HEK293 (cell line): ENCODE measurements at regions not wholly inside any gene's neighbourhood (a gene's known extent, or its start where the extent isn't known, plus 50 kb on each side); places are given as distances from the start of the nearest gene placed in this dataset.

ENCODE experiments used
- CTCF ChIP-seq: fragments of 450-650 bp; formaldehyde crosslinking; IDR thresholded peaks from 2 replicates; pipeline ENCODE4 v1.5.1; 2016; ENCODE audit warnings: missing biosample characterization, missing genetic modification characterization
- KLF16 ChIP-seq: fragments of 450-650 bp; formaldehyde crosslinking; IDR thresholded peaks from 2 replicates; pipeline ENCODE4 v1.5.1; 2017; ENCODE audit warnings: missing biosample characterization, missing genetic modification characterization
- YY1 ChIP-seq: fragments of 450-650 bp; formaldehyde crosslinking; IDR thresholded peaks from 2 replicates; pipeline ENCODE4 v1.5.1; 2018; ENCODE audit warnings: missing biosample characterization, missing genetic modification characterization
- ZBTB21 ChIP-seq: fragments of 450-650 bp; formaldehyde crosslinking; IDR thresholded peaks from 2 replicates; pipeline ENCODE4 v1.5.1; 2017; ENCODE audit warnings: missing biosample characterization, missing genetic modification characterization
- ZBTB7A ChIP-seq: fragments of 450-650 bp; formaldehyde crosslinking; IDR thresholded peaks from 2 replicates; pipeline ENCODE4 v1.5.1; 2016; ENCODE audit warnings: low read depth, missing biosample characterization, missing genetic modification characterization
- ZNF138 ChIP-seq: fragments of 450-650 bp; formaldehyde crosslinking; IDR thresholded peaks from 2 replicates; pipeline ENCODE4 v1.5.1; 2016; ENCODE audit warnings: missing biosample characterization, missing genetic modification characterization, borderline replicate concordance
- ZNF23 ChIP-seq: fragments of 450-650 bp; formaldehyde crosslinking; IDR thresholded peaks from 2 replicates; pipeline ENCODE4 v1.5.1; 2016; ENCODE audit warnings: missing biosample characterization, missing genetic modification characterization, borderline replicate concordance
- TF ChIP-seq, protein P1 (sequence below): fragments of 450-650 bp; formaldehyde crosslinking; IDR thresholded peaks from 2 replicates; pipeline ENCODE4 v1.5.1; 2016; ENCODE audit warnings: missing biosample characterization, missing genetic modification characterization, borderline replicate concordance
- TF ChIP-seq, protein P2 (sequence below): IDR thresholded peaks from 2 replicates; pipeline ENCODE4 v1.6.1; 2011; ENCODE audit warnings: mild to moderate bottlenecking, low read depth, low read length, borderline replicate concordance
- TF ChIP-seq, protein P3 (sequence below): fragments of 450-650 bp; formaldehyde crosslinking; IDR thresholded peaks from 2 replicates; pipeline ENCODE4 v1.5.1; 2016; ENCODE audit warnings: missing biosample characterization, missing genetic modification characterization

DNA sequence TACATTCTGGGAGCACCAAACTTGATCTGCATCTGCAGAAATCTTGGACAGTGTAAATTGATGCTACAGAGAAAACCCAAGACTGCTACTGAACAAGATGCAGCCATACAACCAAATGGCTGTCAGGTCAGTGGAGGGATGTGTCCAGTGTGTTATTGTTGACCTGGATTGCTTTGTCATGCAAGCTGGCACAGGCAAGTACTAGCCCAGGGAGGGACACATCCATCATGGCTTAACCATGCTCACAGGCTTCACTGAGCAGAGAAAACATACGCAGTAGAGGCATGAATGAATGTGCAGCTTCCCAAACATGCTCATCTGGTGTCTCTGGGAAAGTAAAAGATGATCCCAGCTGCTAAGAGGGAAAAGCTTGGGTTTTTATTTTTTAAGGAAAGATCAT is 93.6 kb downstream of the MTNR1B start:
- TF ChIP-seq CTCF (tag by site-specific recombination), result no peak
- TF ChIP-seq ZNF23 (tag by site-specific recombination), result no peak
- no peak for TF ChIP-seq KLF16 (tag by site-specific recombination)
- no peak for TF ChIP-seq ZBTB21
- TF ChIP-seq, protein P1, sequence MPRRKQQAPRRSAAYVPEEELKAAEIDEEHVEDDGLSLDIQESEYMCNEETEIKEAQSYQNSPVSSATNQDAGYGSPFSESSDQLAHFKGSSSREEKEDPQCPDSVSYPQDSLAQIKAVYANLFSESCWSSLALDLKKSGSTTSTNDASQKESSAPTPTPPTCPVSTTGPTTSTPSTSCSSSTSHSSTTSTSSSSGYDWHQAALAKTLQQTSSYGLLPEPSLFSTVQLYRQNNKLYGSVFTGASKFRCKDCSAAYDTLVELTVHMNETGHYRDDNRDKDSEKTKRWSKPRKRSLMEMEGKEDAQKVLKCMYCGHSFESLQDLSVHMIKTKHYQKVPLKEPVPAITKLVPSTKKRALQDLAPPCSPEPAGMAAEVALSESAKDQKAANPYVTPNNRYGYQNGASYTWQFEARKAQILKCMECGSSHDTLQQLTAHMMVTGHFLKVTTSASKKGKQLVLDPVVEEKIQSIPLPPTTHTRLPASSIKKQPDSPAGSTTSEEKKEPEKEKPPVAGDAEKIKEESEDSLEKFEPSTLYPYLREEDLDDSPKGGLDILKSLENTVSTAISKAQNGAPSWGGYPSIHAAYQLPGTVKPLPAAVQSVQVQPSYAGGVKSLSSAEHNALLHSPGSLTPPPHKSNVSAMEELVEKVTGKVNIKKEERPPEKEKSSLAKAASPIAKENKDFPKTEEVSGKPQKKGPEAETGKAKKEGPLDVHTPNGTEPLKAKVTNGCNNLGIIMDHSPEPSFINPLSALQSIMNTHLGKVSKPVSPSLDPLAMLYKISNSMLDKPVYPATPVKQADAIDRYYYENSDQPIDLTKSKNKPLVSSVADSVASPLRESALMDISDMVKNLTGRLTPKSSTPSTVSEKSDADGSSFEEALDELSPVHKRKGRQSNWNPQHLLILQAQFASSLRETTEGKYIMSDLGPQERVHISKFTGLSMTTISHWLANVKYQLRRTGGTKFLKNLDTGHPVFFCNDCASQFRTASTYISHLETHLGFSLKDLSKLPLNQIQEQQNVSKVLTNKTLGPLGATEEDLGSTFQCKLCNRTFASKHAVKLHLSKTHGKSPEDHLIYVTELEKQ (tag by site-specific recombination), result no peak
- TF ChIP-seq, protein P2, sequence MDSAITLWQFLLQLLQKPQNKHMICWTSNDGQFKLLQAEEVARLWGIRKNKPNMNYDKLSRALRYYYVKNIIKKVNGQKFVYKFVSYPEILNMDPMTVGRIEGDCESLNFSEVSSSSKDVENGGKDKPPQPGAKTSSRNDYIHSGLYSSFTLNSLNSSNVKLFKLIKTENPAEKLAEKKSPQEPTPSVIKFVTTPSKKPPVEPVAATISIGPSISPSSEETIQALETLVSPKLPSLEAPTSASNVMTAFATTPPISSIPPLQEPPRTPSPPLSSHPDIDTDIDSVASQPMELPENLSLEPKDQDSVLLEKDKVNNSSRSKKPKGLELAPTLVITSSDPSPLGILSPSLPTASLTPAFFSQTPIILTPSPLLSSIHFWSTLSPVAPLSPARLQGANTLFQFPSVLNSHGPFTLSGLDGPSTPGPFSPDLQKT, result no peak
- TF ChIP-seq ZNF138 (tag by site-specific recombination), result no peak
- TF ChIP-seq, protein P3, sequence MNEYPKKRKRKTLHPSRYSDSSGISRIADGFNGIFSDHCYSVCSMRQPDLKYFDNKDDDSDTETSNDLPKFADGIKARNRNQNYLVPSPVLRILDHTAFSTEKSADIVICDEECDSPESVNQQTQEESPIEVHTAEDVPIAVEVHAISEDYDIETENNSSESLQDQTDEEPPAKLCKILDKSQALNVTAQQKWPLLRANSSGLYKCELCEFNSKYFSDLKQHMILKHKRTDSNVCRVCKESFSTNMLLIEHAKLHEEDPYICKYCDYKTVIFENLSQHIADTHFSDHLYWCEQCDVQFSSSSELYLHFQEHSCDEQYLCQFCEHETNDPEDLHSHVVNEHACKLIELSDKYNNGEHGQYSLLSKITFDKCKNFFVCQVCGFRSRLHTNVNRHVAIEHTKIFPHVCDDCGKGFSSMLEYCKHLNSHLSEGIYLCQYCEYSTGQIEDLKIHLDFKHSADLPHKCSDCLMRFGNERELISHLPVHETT (tag by site-specific recombination), result no peak
- TF ChIP-seq ZBTB7A (tag by site-specific recombination), result no peak
- no peak for TF ChIP-seq YY1
